GM19455 (cell line): ENCODE measurements at regions not wholly inside any gene's neighbourhood (a gene's known extent, or its start where the extent isn't known, plus 50 kb on each side); places are given as distances from the start of the nearest gene placed in this dataset.
"Not testable (repeated sequence)": the region's sequence is repeated elsewhere in the genome, so short reads cannot be mapped to it uniquely, and the experiment has no call there.

ENCODE experiments used
- ATAC-seq: cut with Tn5 transposase; IDR thresholded peaks from one replicate; pipeline ENCODE4 v1.9.1; 2021; ENCODE audit not compliant: unreplicated experiment

- no peak for ATAC-seq
Observed at GRCh38 chr4:11069083-11069482, 359.6 kb downstream of the HS3ST1 start.

GRCh38 chr4:11066584-11066983 is 362.1 kb downstream of the HS3ST1 start:
- not testable (repeated sequence) for ATAC-seq

- not testable (repeated sequence) for ATAC-seq
Observed at GRCh38 chr4:11060637-11061036, 368.1 kb downstream of the HS3ST1 start.

- ATAC-seq, result not testable (repeated sequence)
Observed at GRCh38 chr4:11054937-11055336, 370.4 kb upstream of the CLNK start.

GRCh38 chr4:11053601-11054220 is 369.1 kb upstream of the CLNK start:
- no peak for ATAC-seq

- ATAC-seq, result no peak
Observed at GRCh38 chr4:11051181-11051580, 366.6 kb upstream of the CLNK start.

GRCh38 chr4:11050766-11051165 is 366.2 kb upstream of the CLNK start:
- ATAC-seq, result no peak

GRCh38 chr4:11049001-11049400 is 364.4 kb upstream of the CLNK start:
- no peak for ATAC-seq

- ATAC-seq, result no peak
Observed at GRCh38 chr4:11042760-11043159, 358.2 kb upstream of the CLNK start.

- no peak for ATAC-seq
Observed at GRCh38 chr4:11039634-11040131, 355.1 kb upstream of the CLNK start.

GRCh38 chr4:11038926-11039325 is 354.4 kb upstream of the CLNK start:
- ATAC-seq, result no peak

GRCh38 chr4:11037637-11038036 is 353.1 kb upstream of the CLNK start:
- no peak for ATAC-seq

GRCh38 chr4:11028334-11028733 is 343.8 kb upstream of the CLNK start:
- no peak for ATAC-seq

GRCh38 chr4:11021333-11021732 is 336.8 kb upstream of the CLNK start:
- no peak for ATAC-seq

GRCh38 chr4:11019451-11020240 is 335.1 kb upstream of the CLNK start:
- ATAC-seq, result no peak

- no peak for ATAC-seq
Observed at GRCh38 chr4:11014199-11014598, 329.6 kb upstream of the CLNK start.

GRCh38 chr4:11013094-11013664 is 328.6 kb upstream of the CLNK start:
- ATAC-seq, result no peak

GRCh38 chr4:11011249-11011648 is 326.7 kb upstream of the CLNK start:
- no peak for ATAC-seq

GRCh38 chr4:11010624-11011023 is 326.1 kb upstream of the CLNK start:
- no peak for ATAC-seq

- ATAC-seq, result no peak
Observed at GRCh38 chr4:11009281-11009680, 324.7 kb upstream of the CLNK start.

GRCh38 chr4:11005300-11005699 is 320.7 kb upstream of the CLNK start:
- ATAC-seq, result no peak

GRCh38 chr4:11004818-11005217 is 320.2 kb upstream of the CLNK start:
- no peak for ATAC-seq
